Loucy (cell line): ENCODE measurements at regions not wholly inside any gene's neighbourhood (a gene's known extent, or its start where the extent isn't known, plus 50 kb on each side); places are given as distances from the start of the nearest gene placed in this dataset.

ENCODE experiments used
- H2AFZ ChIP-seq: fragments of 200-600 bp; sonication (generic); 2 replicates; pipeline ENCODE4 v1.6.0; 2016; ENCODE audit warnings: antibody characterized with exemption, mild to moderate bottlenecking, low read length, moderate library complexity
- H3F3A ChIP-seq: fragments of 200-600 bp; 2 replicates; pipeline ENCODE4 v1.6.0; 2016; ENCODE audit warnings: antibody characterized with exemption, low read depth, mild to moderate bottlenecking
- H3K27me3 ChIP-seq: fragments of 200-600 bp; sonication (generic); 2 replicates; pipeline ENCODE4 v1.6.1; 2014; ENCODE audit warnings: low read length, mild to moderate bottlenecking; ENCODE audit not compliant: insufficient read depth, poor library complexity, severe bottlenecking
- H3K36me3 ChIP-seq: fragments of 200-600 bp; sonication (generic); 2 replicates; pipeline ENCODE4 v1.6.1; 2016; ENCODE audit warnings: low read length; ENCODE audit not compliant: insufficient read depth
- H3K4me1 ChIP-seq: fragments of 200-600 bp; sonication (generic); 2 replicates; pipeline ENCODE4 v1.5.1; 2014; ENCODE audit warnings: low read length, mild to moderate bottlenecking; ENCODE audit not compliant: insufficient read depth, poor library complexity, severe bottlenecking
- H3K4me2 ChIP-seq: fragments of 200-600 bp; sonication (generic); 2 replicates; pipeline ENCODE4 v1.6.0; 2014; ENCODE audit warnings: antibody characterized with exemption, low read length, low read depth, mild to moderate bottlenecking; ENCODE audit not compliant: poor library complexity, severe bottlenecking
- H3K4me3 ChIP-seq: fragments of 200-600 bp; sonication (generic); 2 replicates; pipeline ENCODE4 v1.5.1; 2014; ENCODE audit warnings: low read length, mild to moderate bottlenecking, mixed read lengths; ENCODE audit not compliant: poor library complexity, severe bottlenecking
- H3K79me2 ChIP-seq: fragments of 200-600 bp; sonication (generic); 2 replicates; pipeline ENCODE4 v1.6.1; 2014; ENCODE audit warnings: low read length; ENCODE audit not compliant: insufficient read depth
- H3K9ac ChIP-seq: fragments of 200-600 bp; sonication (generic); 2 replicates; pipeline ENCODE4 v1.6.0; 2014; ENCODE audit warnings: mild to moderate bottlenecking, low read depth, low read length, moderate library complexity; ENCODE audit not compliant: poor library complexity, severe bottlenecking
- H3K9me2 ChIP-seq: fragments of 200-600 bp; sonication (generic); replicated peaks from 2 replicates; pipeline ENCODE4 v1.6.1; 2016; ENCODE audit warnings: low read depth, low read length, mixed read lengths
- H3K9me3 ChIP-seq: fragments of 200-600 bp; sonication (generic); 2 replicates; pipeline ENCODE4 v1.6.1; 2014; ENCODE audit warnings: mild to moderate bottlenecking, antibody characterized with exemption, low read length, low read depth; ENCODE audit not compliant: insufficient read depth
- H4K20me1 ChIP-seq: fragments of 200-600 bp; sonication (generic); 2 replicates; pipeline ENCODE4 v1.6.0; 2014; ENCODE audit warnings: antibody characterized with exemption, low read length, mild to moderate bottlenecking; ENCODE audit not compliant: insufficient read depth, poor library complexity, severe bottlenecking
- CTCF ChIP-seq: fragments of 200-600 bp; sonication (generic); conservative IDR thresholded peaks from 2 replicates; pipeline ENCODE4 v1.5.1; 2014; ENCODE audit warnings: mild to moderate bottlenecking, antibody characterized with exemption, low read length
- EZH2phosphoT487 ChIP-seq: fragments of 200-600 bp; IDR thresholded peaks from 2 replicates; pipeline ENCODE4 v1.6.1; 2018; ENCODE audit warnings: antibody characterized with exemption, mild to moderate bottlenecking, moderate library complexity, borderline replicate concordance

GRCh38 chr11:109697140-109697843 lies 275.3 kb downstream of the C11orf87 start:
- no peak overlapping the region for H3K4me3 ChIP-seq
- no peaks in the 10 kb centered on the region for H4K20me1 ChIP-seq
- no peaks in the 10 kb centered on the region for H3K27me3 ChIP-seq
- H3K9ac ChIP-seq = no peak overlapping the region
- no peaks in the 10 kb centered on the region for H3K79me2 ChIP-seq
- H3K4me2 ChIP-seq = no peak overlapping the region
- H2AFZ ChIP-seq = no peak overlapping the region
- H3K9me3 ChIP-seq = no peaks in the 10 kb centered on the region
- H3K9me2 ChIP-seq = no peaks in the 10 kb centered on the region
- no peaks in the 10 kb centered on the region for H3K4me1 ChIP-seq
- no peaks in the 10 kb centered on the region for H3K36me3 ChIP-seq
- TF ChIP-seq EZH2phosphoT487 (no peak), CTCF (peak; percentile 78)
- H3F3A ChIP-seq = no peaks in the 10 kb centered on the region

GRCh38 chr11:109698237-109698636 lies 276.2 kb downstream of the C11orf87 start:
- TF ChIP-seq CTCF (no peak), EZH2phosphoT487 (no peak)
- H3K4me2 ChIP-seq = no peak overlapping the region

GRCh38 chr11:109704432-109704831 lies 282.4 kb downstream of the C11orf87 start:
- H3K4me2 ChIP-seq = no peak overlapping the region
- no peak for TF ChIP-seq CTCF
- no peak for TF ChIP-seq EZH2phosphoT487
- no peak overlapping the region for H2AFZ ChIP-seq
- no peaks in the 10 kb centered on the region for H3K4me1 ChIP-seq
- no peaks in the 10 kb centered on the region for H3K27me3 ChIP-seq
- no peaks in the 10 kb centered on the region for H3F3A ChIP-seq
- no peaks in the 10 kb centered on the region for H3K9me3 ChIP-seq
- H4K20me1 ChIP-seq = no peaks in the 10 kb centered on the region
- H3K9me2 ChIP-seq = no peaks in the 10 kb centered on the region
- no peak overlapping the region for H3K9ac ChIP-seq
- no peaks in the 10 kb centered on the region for H3K36me3 ChIP-seq
- no peaks in the 10 kb centered on the region for H3K79me2 ChIP-seq
- H3K4me3 ChIP-seq = no peak overlapping the region

More at GRCh38 chr11:109698237-109698636, 276.2 kb downstream of the C11orf87 start:
- H3K27me3 ChIP-seq = no peaks in the 10 kb centered on the region
- H3K9ac ChIP-seq = no peak overlapping the region
- no peak overlapping the region for H2AFZ ChIP-seq
- H3F3A ChIP-seq = no peaks in the 10 kb centered on the region
- H3K4me1 ChIP-seq = no peaks in the 10 kb centered on the region
- H3K36me3 ChIP-seq = no peaks in the 10 kb centered on the region
- no peaks in the 10 kb centered on the region for H4K20me1 ChIP-seq
- H3K9me3 ChIP-seq = no peaks in the 10 kb centered on the region
- no peak overlapping the region for H3K4me3 ChIP-seq
- no peaks in the 10 kb centered on the region for H3K79me2 ChIP-seq
- no peaks in the 10 kb centered on the region for H3K9me2 ChIP-seq
